ENCODE measurements at regions not wholly inside any gene's neighbourhood (a gene's known extent, or its start where the extent isn't known, plus 50 kb on each side); places are given as distances from the start of the nearest gene placed in this dataset.

DNA sequence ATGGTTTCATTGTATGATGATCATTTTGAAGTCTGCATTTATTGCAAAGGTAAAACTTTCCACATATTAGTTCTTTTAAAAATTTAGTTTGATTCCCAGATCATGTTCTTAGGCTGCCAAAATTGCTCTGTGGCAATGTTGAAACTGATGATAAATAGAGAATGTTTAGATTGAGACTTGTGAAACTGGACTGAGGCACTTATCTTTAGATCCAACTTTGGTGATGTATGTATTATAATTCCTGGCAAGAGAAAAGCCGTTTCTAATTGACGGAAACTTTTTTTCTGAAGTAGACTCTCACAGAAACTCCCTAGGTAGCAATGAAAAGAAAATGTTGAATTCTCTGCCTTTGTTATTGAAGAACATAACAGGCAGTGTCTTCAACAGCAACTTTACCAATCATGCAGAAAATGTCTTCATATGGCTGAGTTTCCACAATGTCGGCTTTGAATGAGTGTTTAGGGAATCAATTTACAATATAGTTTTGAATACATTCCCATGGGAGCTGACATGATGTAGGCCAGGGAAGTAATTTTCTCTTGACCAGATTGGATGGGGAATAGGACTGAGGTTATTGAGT lies 456.2 kb downstream of the CD109 start:
- Histone ChIP-seq H3K4me3 (ENCODE audit: low read length in 3 of 3) (no peak overlapping the region), H3K4me1 (ENCODE audit: control insufficient read depth in 2 of 3, insufficient read depth in 2 of 3, low read depth in 1 of 3, low read length in 3 of 3) (no peaks in the 10 kb centered on the region), H3K36me3 (ENCODE audit: control insufficient read depth in 2 of 3, insufficient read depth in 3 of 3, low read length in 3 of 3) (no peaks in the 10 kb centered on the region), H3K27me3 (ENCODE audit: control insufficient read depth, insufficient read depth, low read length) (no peaks in the 10 kb centered on the region), H3K9me3 (ENCODE audit: control insufficient read depth in 2 of 3, insufficient read depth in 1 of 3, low read length in 3 of 3) (no peaks in the 10 kb centered on the region), H3K27ac (ENCODE audit: low read depth in 2 of 2, low read length in 2 of 2) (no peak overlapping the region), H3K9ac (ENCODE audit: low read length in 3 of 3) (no peak overlapping the region)
- DNase-seq (no peak), FAIRE-seq (no peak)
- TF ChIP-seq, protein P1, sequence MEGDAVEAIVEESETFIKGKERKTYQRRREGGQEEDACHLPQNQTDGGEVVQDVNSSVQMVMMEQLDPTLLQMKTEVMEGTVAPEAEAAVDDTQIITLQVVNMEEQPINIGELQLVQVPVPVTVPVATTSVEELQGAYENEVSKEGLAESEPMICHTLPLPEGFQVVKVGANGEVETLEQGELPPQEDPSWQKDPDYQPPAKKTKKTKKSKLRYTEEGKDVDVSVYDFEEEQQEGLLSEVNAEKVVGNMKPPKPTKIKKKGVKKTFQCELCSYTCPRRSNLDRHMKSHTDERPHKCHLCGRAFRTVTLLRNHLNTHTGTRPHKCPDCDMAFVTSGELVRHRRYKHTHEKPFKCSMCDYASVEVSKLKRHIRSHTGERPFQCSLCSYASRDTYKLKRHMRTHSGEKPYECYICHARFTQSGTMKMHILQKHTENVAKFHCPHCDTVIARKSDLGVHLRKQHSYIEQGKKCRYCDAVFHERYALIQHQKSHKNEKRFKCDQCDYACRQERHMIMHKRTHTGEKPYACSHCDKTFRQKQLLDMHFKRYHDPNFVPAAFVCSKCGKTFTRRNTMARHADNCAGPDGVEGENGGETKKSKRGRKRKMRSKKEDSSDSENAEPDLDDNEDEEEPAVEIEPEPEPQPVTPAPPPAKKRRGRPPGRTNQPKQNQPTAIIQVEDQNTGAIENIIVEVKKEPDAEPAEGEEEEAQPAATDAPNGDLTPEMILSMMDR (IDR thresholded peaks at IDR 0.05; ENCODE audit: borderline replicate concordance, extremely low read depth, insufficient read depth), result no peak
- intact Hi-C loops (cut with DNase I), result no loop called here

DNA sequence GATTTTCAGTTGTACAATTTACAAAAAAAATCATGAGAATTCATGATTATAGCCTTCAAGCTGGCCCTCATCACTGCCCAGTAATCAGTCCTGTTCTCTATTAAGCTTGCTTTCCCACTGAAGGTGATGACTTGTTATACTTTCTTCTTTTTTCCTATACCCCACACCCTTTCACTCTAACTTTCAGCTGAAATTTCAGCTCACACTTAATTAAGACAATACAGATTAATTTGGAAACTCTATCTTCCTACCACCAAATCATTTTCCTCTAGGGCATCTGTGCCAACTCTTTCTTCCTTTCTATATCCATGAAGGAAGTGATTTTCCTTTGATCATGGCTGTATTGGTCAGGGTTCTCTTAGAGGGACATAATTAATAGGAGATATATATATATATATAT lies 449.9 kb downstream of the CD109 start:
- H3K27me3 ChIP-seq (ENCODE audit: control insufficient read depth, insufficient read depth, low read length), result no peaks in the 10 kb centered on the region
- no peak overlapping the region for H3K27ac ChIP-seq (ENCODE audit: low read depth in 2 of 2, low read length in 2 of 2)
- intact Hi-C loops (cut with DNase I), result no loop called here
- DNase-seq (no peak), FAIRE-seq (no peak)
- H3K36me3 ChIP-seq (ENCODE audit: control insufficient read depth in 2 of 3, insufficient read depth in 3 of 3, low read length in 3 of 3), result no peaks in the 10 kb centered on the region
- H3K9ac ChIP-seq (ENCODE audit: low read length in 3 of 3), result no peak overlapping the region
- no peak overlapping the region for H3K4me3 ChIP-seq (ENCODE audit: low read length in 3 of 3)
- TF ChIP-seq, protein P1 (IDR thresholded peaks at IDR 0.05; ENCODE audit: borderline replicate concordance, extremely low read depth, insufficient read depth), result no peak
- no peaks in the 10 kb centered on the region for H3K4me1 ChIP-seq (ENCODE audit: control insufficient read depth in 2 of 3, insufficient read depth in 2 of 3, low read depth in 1 of 3, low read length in 3 of 3)
- H3K9me3 ChIP-seq (ENCODE audit: control insufficient read depth in 2 of 3, insufficient read depth in 1 of 3, low read length in 3 of 3), result no peaks in the 10 kb centered on the region

DNA sequence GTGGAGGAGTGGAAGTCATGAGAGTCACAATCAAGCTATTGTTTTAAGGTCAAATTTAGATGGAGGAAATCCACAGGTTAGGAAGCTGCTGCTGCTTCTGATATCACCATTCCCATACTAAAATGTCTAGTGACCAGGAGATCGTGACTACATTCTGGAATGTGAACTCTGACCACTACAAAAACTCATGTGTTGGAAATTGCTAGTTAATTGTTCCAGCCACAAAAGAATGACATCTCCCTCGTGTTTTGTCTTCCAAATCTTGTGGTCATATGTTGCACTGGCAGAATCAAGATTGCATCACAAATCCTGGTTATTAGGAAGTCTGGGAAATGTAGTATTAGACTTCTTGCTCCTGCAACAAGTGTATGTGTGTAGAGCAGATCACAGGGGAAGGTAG lies 441.9 kb downstream of the CD109 start:
- Histone ChIP-seq H3K9me3 (ENCODE audit: control insufficient read depth in 2 of 3, insufficient read depth in 1 of 3, low read length in 3 of 3) (no peaks in the 10 kb centered on the region), H3K27ac (ENCODE audit: low read depth in 2 of 2, low read length in 2 of 2) (no peak overlapping the region), H3K4me3 (ENCODE audit: low read length in 3 of 3) (no peak overlapping the region), H3K36me3 (ENCODE audit: control insufficient read depth in 2 of 3, insufficient read depth in 3 of 3, low read length in 3 of 3) (no peaks in the 10 kb centered on the region), H3K9ac (ENCODE audit: low read length in 3 of 3) (no peak overlapping the region), H3K27me3 (ENCODE audit: control insufficient read depth, insufficient read depth, low read length) (no peaks in the 10 kb centered on the region), H3K4me1 (ENCODE audit: control insufficient read depth in 2 of 3, insufficient read depth in 2 of 3, low read depth in 1 of 3, low read length in 3 of 3) (no peaks in the 10 kb centered on the region)
- intact Hi-C loops (cut with DNase I), result no loop called here
- TF ChIP-seq, protein P1 (IDR thresholded peaks at IDR 0.05; ENCODE audit: borderline replicate concordance, extremely low read depth, insufficient read depth), result no peak
- DNase-seq (no peak), FAIRE-seq (no peak)

DNA sequence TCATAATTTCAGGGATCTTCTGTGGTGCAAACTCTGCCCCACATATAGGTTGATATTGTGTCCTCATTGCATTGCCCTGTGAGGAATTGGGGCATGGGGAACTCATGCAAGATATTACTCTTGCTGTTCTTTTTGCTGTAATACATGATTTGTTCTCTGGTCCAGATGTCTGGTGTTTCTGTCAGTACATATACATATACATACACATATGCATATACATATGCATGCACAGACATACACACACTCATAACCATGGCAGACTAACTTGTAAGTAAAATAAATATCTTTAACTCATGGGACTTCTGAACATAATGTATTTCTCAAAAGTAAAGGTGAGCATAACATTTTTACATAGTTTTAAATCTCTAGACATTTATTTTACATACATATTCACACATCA lies 438.3 kb downstream of the CD109 start:
- intact Hi-C loops (cut with DNase I), result no loop called here
- no peak overlapping the region for H3K9ac ChIP-seq (ENCODE audit: low read length in 3 of 3)
- FAIRE-seq, result no peak
- no peaks in the 10 kb centered on the region for H3K27me3 ChIP-seq (ENCODE audit: control insufficient read depth, insufficient read depth, low read length)
- H3K9me3 ChIP-seq (ENCODE audit: control insufficient read depth in 2 of 3, insufficient read depth in 1 of 3, low read length in 3 of 3), result no peaks in the 10 kb centered on the region
- no peaks in the 10 kb centered on the region for H3K4me1 ChIP-seq (ENCODE audit: control insufficient read depth in 2 of 3, insufficient read depth in 2 of 3, low read depth in 1 of 3, low read length in 3 of 3)
- H3K27ac ChIP-seq (ENCODE audit: low read depth in 2 of 2, low read length in 2 of 2), result no peak overlapping the region
- H3K4me3 ChIP-seq (ENCODE audit: low read length in 3 of 3), result no peak overlapping the region
- H3K36me3 ChIP-seq (ENCODE audit: control insufficient read depth in 2 of 3, insufficient read depth in 3 of 3, low read length in 3 of 3), result no peaks in the 10 kb centered on the region
- TF ChIP-seq, protein P1 (IDR thresholded peaks at IDR 0.05; ENCODE audit: borderline replicate concordance, extremely low read depth, insufficient read depth), result no peak
- DNase-seq, result no peak
